Stomach (tissue), 8 donors: ENCODE measurements at regions not wholly inside any gene's neighbourhood (a gene's known extent, or its start where the extent isn't known, plus 50 kb on each side); places are given as distances from the start of the nearest gene placed in this dataset.

Source experiments
- DNase-seq, 2 donors: peaks; one replicate each; pipeline versions ENCODE4 v3.0.0 to v3.0.0-alpha.2; 2013 to 2019
- H3K27ac ChIP-seq, 5 donors: fragments of 200-600 bp in 4 of 5; sonication (generic) in 4 of 5; one replicate each; pipeline ENCODE4 v1.5.1; 2013 to 2019; ENCODE audit warnings: mild to moderate bottlenecking in 1 of 5, moderate library complexity in 1 of 5
- H3K27me3 ChIP-seq, 3 donors: fragments of 200-600 bp; sonication (generic); one replicate each; pipeline ENCODE4 v1.5.1; 2017 to 2019; ENCODE audit warnings: mixed run types in 1 of 3
- H3K36me3 ChIP-seq, 4 donors: fragments of 200-600 bp; sonication (generic); 1 replicate in 3 of 4; 2 replicates in 1 of 4; pipeline ENCODE4 v1.5.1; 2016 to 2019
- H3K4me1 ChIP-seq, 4 donors: fragments of 200-600 bp; sonication (generic); one replicate each; pipeline ENCODE4 v1.5.1; 2016 to 2019
- H3K4me3 ChIP-seq, 4 donors: fragments of 200-600 bp; sonication (generic) in 3 of 4; one replicate each; pipeline ENCODE4 v1.5.1; 2016 to 2019; ENCODE audit warnings: mild to moderate bottlenecking in 1 of 4
- H3K9me3 ChIP-seq, 4 donors: fragments of 200-600 bp; sonication (generic); one replicate each; pipeline ENCODE4 v1.5.1; 2016 to 2019
- EP300 ChIP-seq: sonication (generic); formaldehyde crosslinking; IDR thresholded peaks from one replicate; pipeline ENCODE4 v1.6.1; 2017; ENCODE audit warnings: antibody characterized with exemption
- POLR2A ChIP-seq, 4 donors: fragments of 450-650 bp; IDR thresholded peaks; one replicate each; pipeline ENCODE4 v1.6.1; 2016; ENCODE audit warnings: antibody characterized with exemption in 4 of 4, control low read depth in 2 of 4, mild to moderate bottlenecking in 1 of 4, moderate library complexity in 1 of 4
- POLR2AphosphoS5 ChIP-seq, 3 donors: sonication (generic); formaldehyde crosslinking; IDR thresholded peaks; one replicate each; pipeline ENCODE4 v1.6.1; 2016; ENCODE audit warnings: antibody characterized with exemption in 3 of 3
- WGBS, 5 donors: extraction: QIAGEN DNeasy Blood & Tissue Kit in 3 of 5; methylation state at CpG; one replicate each; pipeline versions ENCODE4 v1.1.5 to v1.1.7; 2013 to 2018; 5-methylcytosine and 5-hydroxymethylcytosine counted together
- intact Hi-C: fragments of 100-400 bp; cut with DNase I; formaldehyde crosslinking; loops from one replicate; pipeline ENCODE4 v1.15.1; 2023; ENCODE audit warnings: low total_unique reads
- TF ChIP-seq, protein P1 (sequence below), 7 experiments: fragments of 450-650 bp in 4 of 7; fragments of 200-600 bp in 3 of 7; sonication (generic) in 3 of 7; IDR thresholded peaks; one replicate each; pipeline ENCODE4 v1.5.1; 2016 to 2019; ENCODE audit warnings: antibody characterized with exemption in 7 of 7, control low read depth in 2 of 7, mild to moderate bottlenecking in 1 of 7
- donor health status: healthy with polysubstance abuse.
- donor health status: Bipolar disorder and iron deficiency.
- donor health status: healthy.

DNA sequence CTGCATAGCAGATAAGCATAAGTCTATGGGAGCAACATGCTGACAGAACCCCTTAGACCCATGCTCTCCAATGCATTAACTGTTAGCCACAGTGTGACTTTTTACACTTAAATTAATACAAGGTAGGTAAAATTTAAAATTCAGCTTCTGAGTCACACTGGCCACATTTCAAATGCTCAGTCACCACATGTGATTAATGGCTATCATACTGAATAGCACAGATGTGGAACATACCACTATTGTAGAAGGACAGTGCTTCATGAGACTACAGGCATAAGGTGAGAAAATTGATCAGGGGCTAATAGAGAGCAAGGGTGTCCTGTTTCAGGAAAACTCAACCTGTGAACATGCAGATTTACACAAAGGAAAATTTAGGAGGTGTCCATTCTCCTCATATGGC lies 357.0 kb upstream of the SEMA6D start:
- no peak for TF ChIP-seq POLR2A (IDR thresholded peaks at IDR 0.05)
- no peak for TF ChIP-seq POLR2AphosphoS5 (IDR thresholded peaks at IDR 0.05)
- no peak for TF ChIP-seq EP300
- TF ChIP-seq, protein P1, sequence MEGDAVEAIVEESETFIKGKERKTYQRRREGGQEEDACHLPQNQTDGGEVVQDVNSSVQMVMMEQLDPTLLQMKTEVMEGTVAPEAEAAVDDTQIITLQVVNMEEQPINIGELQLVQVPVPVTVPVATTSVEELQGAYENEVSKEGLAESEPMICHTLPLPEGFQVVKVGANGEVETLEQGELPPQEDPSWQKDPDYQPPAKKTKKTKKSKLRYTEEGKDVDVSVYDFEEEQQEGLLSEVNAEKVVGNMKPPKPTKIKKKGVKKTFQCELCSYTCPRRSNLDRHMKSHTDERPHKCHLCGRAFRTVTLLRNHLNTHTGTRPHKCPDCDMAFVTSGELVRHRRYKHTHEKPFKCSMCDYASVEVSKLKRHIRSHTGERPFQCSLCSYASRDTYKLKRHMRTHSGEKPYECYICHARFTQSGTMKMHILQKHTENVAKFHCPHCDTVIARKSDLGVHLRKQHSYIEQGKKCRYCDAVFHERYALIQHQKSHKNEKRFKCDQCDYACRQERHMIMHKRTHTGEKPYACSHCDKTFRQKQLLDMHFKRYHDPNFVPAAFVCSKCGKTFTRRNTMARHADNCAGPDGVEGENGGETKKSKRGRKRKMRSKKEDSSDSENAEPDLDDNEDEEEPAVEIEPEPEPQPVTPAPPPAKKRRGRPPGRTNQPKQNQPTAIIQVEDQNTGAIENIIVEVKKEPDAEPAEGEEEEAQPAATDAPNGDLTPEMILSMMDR (IDR thresholded peaks at IDR 0.05) = no peak
- H3K4me1 ChIP-seq = no peaks in the 10 kb centered on the region
- no peak overlapping the region for H3K4me3 ChIP-seq
- intact Hi-C loops = no loop called here
- H3K36me3 ChIP-seq = no peaks in the 10 kb centered on the region
- H3K27me3 ChIP-seq = no peaks in the 10 kb centered on the region
- H3K27ac ChIP-seq = no peak overlapping the region
- H3K9me3 ChIP-seq = no peaks in the 10 kb centered on the region
- DNase-seq = no peak

DNA sequence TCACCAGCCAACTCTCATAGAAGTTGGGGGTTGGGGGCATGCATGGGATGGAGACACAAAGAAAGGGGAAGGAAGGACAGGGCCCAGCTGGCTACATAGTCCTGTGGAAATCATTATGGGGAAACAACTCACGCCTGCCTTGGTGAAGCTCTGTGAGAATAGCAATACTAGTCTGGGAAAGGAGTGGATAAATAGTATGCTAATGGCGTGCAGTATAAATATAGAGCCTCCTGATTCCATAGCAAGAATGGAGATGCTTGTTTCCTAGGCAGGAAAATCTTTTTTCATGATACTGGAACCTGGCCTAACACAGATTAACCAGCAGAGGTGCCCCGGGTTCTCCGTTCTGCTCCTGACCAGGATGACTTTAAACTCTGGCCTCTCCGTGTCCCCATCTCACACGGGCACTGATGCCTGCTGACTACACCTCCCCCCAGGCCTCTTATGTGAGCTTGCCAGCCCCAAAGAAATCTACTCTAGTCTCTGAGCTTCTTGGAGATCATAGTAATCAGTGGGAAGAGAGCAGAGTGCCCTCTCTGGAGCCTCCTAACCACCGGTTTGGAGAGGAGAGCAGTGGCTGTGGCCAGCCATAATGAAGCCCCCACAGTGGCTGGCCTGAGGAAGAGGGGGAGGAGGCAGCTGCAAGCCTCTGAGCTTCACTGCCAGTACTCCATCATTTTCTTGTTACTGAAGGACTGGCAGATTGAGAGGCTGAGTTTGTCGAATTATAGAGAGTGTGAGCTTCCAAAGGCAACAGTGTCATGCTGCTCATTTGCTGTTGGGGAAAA lies 355.0 kb upstream of the SEMA6D start:
- intact Hi-C loops = no loop called here
- DNase-seq = no peak
- 74 to 84% (median 83%) methylated on average over 8 of the region's 8 CpGs for WGBS, 5 donors

DNA sequence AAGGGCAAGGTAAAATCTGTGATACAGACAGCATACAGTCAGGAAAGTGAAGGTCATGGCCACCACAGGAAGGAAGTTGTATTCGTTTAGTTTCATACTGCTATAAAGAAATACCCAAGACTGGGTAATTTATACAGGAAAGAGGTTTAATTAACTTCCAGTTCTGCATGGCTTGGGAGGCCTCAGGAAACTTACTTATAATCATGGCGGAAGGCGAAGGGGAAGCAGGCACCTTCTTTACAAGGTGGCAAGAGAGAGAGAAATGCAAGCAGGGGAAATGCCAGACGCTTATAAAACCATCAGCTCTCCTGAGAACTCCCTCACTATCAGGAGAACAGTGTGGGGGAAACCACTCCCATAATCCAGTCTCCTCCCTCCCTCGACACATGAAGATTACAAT lies 353.7 kb upstream of the SEMA6D start:
- Histone ChIP-seq H3K27ac (no peak overlapping the region), H3K9me3 (no peaks in the 10 kb centered on the region), H3K4me3 (no peak overlapping the region), H3K27me3 (no peaks in the 10 kb centered on the region), H3K4me1 (no peaks in the 10 kb centered on the region), H3K36me3 (no peaks in the 10 kb centered on the region)
- WGBS, 5 donors = 68 to 83% (median 76%) methylated on average over 5 of the region's 5 CpGs
- intact Hi-C loops = no loop called here
- TF ChIP-seq POLR2AphosphoS5 (IDR thresholded peaks at IDR 0.05) (no peak), EP300 (no peak), POLR2A (IDR thresholded peaks at IDR 0.05) (no peak)
- TF ChIP-seq, protein P1 (IDR thresholded peaks at IDR 0.05) = no peak
- no peak for DNase-seq

More for the DNA sequence above, 355.0 kb upstream of the SEMA6D start:
- H3K4me3 ChIP-seq = no peak overlapping the region
- H3K9me3 ChIP-seq = no peaks in the 10 kb centered on the region
- no peak overlapping the region for H3K27ac ChIP-seq
- H3K27me3 ChIP-seq = no peaks in the 10 kb centered on the region
- TF ChIP-seq, protein P1 (IDR thresholded peaks at IDR 0.05) = no peak
- TF ChIP-seq EP300 (no peak), POLR2AphosphoS5 (IDR thresholded peaks at IDR 0.05) (no peak), POLR2A (IDR thresholded peaks at IDR 0.05) (no peak)
- H3K36me3 ChIP-seq = no peaks in the 10 kb centered on the region
- no peaks in the 10 kb centered on the region for H3K4me1 ChIP-seq

DNA sequence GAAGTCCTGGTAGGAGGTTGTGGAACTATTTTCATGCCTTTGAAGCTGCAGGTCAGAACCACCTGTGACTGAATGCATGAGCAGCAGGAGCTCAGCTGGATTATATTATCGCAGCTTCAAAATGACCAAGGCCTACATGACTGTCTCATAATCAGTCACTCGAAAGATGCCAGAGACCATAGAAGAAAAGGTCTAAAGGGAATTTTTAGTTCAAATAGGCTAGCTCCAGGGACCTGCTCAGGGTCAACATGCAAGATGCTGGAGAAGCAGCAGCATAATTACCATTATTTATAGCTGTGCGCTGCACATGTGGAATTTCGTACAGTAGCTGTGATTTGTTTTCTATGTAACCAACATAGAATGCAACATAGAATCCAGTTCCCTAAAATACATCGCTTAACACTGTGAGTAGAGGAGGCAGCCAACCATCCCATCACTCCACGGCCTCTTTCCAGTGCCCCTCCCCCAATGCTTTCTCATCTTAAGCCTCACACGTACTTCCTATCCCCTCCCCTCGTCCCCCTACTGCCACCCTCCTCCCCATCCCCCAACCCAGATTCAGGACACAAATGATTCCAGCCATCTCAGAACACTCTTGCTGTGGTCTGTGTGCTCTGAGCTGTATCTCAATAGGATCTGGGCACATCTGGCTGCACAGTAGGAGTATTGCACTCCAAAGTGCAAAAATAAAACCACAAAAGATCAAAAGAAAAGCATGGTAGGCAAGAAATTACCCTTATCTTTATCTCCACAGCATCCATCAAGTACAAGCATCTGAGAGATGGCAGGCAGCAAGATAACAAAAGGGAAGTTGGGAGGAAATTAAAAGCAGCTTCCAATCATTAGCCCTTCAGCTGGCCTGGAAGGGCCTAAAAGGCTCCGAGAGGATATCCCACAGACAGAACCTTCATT lies 352.8 kb upstream of the SEMA6D start:
- intact Hi-C loops = no loop called here
- TF ChIP-seq POLR2A (IDR thresholded peaks at IDR 0.05) = no peak
- TF ChIP-seq, protein P1 (IDR thresholded peaks at IDR 0.05) = no peak
- no peak for TF ChIP-seq EP300
- no peak for TF ChIP-seq POLR2AphosphoS5 (IDR thresholded peaks at IDR 0.05)
- DNase-seq = peak in 1 of 2 donors; percentile 17
- Histone ChIP-seq H3K4me3 (no peak overlapping the region), H3K36me3 (no peaks in the 10 kb centered on the region), H3K27me3 (no peaks in the 10 kb centered on the region), H3K4me1 (no peaks in the 10 kb centered on the region), H3K27ac (no peak overlapping the region), H3K9me3 (no peaks in the 10 kb centered on the region)
- 67 to 79% (median 77%) methylated on average over 9 of the region's 9 CpGs for WGBS, 5 donors
